ENCODE measurements at regions not wholly inside any gene's neighbourhood (a gene's known extent, or its start where the extent isn't known, plus 50 kb on each side); places are given as distances from the start of the nearest gene placed in this dataset.

DNA sequence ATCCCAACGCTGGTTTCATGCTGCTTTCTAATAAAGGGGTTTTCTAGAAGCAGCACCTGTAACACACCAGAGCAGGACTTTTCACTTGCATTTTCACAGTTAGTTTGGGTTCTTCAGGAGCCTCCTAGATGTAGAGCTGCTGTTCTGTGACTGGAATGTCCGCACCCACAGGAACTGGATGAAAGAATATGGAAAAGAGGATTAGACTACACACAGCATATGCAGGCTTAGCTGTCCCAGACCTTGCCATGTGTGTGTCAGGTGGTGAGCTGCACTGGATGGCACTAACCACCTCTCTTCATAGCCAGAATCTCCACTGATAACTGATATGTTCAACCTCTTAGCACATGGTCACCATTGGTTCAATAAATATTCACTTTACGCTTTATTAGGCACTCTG, 112.1 kb upstream of the POU3F3 start:
- TF ChIP-seq POLR2AphosphoS5 (IDR thresholded peaks at IDR 0.05) = no peak
- TF ChIP-seq, protein P1, sequence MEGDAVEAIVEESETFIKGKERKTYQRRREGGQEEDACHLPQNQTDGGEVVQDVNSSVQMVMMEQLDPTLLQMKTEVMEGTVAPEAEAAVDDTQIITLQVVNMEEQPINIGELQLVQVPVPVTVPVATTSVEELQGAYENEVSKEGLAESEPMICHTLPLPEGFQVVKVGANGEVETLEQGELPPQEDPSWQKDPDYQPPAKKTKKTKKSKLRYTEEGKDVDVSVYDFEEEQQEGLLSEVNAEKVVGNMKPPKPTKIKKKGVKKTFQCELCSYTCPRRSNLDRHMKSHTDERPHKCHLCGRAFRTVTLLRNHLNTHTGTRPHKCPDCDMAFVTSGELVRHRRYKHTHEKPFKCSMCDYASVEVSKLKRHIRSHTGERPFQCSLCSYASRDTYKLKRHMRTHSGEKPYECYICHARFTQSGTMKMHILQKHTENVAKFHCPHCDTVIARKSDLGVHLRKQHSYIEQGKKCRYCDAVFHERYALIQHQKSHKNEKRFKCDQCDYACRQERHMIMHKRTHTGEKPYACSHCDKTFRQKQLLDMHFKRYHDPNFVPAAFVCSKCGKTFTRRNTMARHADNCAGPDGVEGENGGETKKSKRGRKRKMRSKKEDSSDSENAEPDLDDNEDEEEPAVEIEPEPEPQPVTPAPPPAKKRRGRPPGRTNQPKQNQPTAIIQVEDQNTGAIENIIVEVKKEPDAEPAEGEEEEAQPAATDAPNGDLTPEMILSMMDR (IDR thresholded peaks at IDR 0.05) = no peak
